GM11168 (cell line): ENCODE measurements at regions not wholly inside any gene's neighbourhood (a gene's known extent, or its start where the extent isn't known, plus 50 kb on each side); places are given as distances from the start of the nearest gene placed in this dataset.
"Not testable (repeated sequence)": the region's sequence is repeated elsewhere in the genome, so short reads cannot be mapped to it uniquely, and the experiment has no call there.

ENCODE experiments used
- in situ Hi-C: fragments of 300-500 bp; cut with MboI; formaldehyde crosslinking; loops from one replicate; pipeline ENCODE4 v1.12.0; 2022; ENCODE audit warnings: low sequenced_read_pairs; ENCODE audit not compliant: unreplicated experiment

DNA sequence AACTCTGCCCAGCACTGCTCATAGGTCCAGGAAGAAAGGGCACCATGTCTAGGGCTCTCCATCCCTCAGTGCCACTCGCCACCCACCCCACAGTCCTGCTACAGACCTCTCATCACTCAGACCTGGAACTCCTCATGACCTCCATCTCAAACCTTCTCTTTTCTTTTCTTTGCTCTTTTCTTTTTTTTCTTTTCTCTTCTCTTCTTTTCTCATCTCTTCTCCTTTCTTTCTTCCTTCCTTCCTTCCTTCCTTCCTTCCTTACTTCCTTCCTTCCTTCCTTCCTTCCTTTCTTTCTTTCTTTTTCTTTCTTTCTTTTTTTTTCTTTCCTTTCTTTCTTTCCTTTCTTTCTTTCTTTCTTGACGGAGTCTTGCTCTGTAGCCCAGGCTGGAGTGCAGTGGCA, 122.2 kb downstream of the KLF6 start:
- in situ Hi-C loops = no loop called here

DNA sequence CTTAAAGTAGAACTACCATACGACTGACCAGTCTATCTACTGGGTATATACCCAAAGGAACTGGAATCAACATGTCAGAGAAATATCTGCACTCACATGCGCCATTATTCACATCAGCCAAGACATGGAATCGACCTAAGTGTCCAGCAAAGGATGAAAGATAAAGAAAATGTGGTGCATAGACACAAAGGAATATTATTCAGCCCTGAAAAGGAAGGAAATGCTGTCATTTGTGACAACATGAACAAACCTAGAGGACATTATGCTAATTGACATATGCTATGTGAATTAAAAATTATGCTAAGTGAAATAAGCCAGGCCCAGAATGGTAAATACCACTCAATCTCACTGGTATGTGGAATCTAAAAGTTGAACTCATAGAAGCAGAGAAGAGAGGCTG, 123.7 kb downstream of the KLF6 start:
- in situ Hi-C loops = no loop called here

DNA sequence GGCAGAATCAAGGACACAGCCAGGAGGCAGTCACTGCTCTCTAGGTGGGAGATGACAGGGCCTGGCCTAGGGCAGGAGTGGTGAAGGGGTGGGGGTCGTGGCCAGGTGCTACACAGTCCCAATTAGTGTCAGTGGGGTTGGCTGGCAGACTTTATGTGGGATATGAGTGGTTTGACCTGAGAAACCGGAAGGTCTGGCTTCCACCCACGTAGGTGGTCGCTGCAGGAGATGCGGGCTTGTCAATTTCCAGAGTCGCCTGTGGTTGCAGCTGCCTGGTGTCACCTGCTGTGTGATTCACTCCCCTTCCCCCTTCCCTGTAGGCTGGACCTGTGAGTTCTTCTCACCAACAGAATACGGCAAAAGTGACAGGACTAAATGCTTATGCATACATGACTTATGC, 124.3 kb downstream of the KLF6 start:
- in situ Hi-C loops = no loop called here

GRCh38 chr10:3659203-3659917, 125.6 kb downstream of the KLF6 start:
- in situ Hi-C loops = no loop called here

- in situ Hi-C loops = no loop called here
Observed at GRCh38 chr10:3658766-3659165, 126.2 kb downstream of the KLF6 start.

DNA sequence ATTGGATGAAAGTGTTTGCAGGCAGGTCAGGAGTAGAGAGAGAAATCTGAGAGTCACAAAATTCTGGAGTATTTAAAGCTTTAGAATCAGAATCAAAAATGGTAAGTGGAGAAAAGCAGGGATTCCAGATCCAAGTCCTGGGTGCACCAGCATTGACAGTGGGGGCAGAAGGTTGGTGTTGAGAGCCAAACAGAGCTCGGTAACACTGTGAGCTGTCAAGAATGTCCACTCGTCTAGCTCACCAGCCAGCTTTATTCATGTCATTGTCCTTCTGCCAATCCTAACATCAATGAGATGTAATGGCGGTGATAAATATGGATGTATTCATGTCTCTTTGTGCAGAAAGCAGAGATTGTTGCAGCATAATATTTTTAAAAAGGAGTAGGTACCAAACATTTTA, 128.8 kb downstream of the KLF6 start:
- in situ Hi-C loops = no loop called here

- in situ Hi-C loops = no loop called here
Observed at GRCh38 chr10:3655528-3655927, 129.5 kb downstream of the KLF6 start.

GRCh38 chr10:3654980-3655379, 130.0 kb downstream of the KLF6 start:
- in situ Hi-C loops = no loop called here

GRCh38 chr10:3654496-3654895, 130.5 kb downstream of the KLF6 start:
- in situ Hi-C loops = no loop called here

DNA sequence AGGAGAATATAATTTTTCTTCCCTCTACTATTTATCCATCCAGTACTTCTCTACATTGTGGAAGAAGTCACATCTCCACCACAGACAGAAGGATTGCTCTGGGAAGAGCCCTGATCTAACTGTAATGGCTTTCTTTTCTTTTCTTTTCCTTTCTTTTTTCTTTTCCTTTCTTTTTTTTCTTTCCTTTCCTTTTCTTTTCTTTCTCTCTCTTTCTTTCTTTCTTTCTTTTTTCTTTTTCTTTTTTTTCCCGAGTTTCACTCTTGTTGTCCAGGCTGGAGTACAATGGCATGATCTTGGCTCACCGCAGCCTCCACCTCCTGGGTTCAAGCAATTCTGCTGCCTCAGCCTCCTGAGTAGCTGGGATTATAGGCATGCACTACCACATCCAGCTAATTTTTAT, 131.7 kb downstream of the KLF6 start:
- in situ Hi-C loops = not testable (repeated sequence)

DNA sequence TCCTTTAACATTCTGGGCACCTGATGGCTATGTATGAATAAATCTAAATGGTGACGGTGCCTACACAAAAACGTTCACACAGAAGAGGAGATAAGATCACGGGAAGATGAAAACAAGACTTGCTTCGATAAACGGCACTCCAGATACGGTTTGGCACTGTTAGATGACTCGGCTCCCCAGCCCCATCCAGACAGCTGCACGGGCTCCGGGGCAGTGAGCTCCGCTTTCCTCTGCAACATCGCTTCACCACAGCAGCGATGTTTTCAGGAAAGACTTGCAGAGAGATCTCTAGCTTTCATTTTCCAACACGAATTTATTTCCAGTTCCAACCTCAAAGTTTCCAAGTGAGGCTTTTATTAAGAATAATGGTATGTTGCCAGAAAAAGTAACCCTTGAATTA, 132.1 kb downstream of the KLF6 start:
- in situ Hi-C loops = no loop called here

DNA sequence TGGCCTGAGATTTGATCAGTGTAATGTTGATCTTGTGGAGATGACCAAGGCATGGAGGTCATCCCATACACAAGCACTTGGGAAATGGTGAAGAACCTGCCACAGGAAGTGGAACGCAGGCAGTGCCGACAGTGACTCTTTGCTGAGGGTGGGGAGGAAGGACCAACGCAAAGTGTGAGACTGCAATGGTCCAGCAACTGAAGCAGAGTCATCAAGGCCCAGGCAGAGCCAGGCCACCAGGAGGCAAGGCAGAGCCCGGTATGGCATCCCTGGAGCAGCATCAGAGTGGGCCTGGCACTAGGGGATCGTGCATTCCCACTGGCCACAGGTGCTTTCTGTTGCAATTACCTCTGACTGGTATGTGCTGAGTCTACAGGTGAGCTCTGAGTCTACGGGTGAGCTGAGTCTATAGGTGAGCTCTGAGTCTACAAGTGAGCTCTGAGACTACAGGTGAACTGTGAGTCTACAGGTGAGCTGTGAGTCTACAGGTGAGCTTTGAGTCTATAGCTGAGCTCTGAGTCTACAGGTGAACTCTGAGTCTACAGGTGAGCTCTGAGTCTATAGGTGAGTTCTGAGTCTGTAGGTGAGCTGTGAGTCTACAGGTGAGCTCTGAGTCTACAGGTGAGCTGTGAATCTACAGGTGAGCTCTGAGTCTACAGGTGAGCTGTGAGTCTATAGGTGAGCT, 132.9 kb downstream of the KLF6 start:
- in situ Hi-C loops = no loop called here

DNA sequence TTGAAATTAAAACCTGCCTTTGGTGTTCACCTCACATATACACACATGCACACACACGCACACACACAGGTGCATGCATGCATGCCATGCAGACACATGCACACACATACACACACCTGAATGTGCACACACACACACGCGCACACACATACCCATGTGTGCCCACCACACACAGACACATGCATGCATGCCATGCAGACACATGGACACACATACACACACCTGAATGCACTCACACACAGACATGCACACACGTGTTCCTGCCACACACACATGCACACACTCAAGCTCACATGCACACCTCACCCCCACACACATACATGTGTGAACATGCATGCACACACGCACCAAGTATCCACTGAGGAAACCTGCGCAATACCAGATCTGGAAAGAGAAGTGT, 136.4 kb downstream of the KLF6 start:
- in situ Hi-C loops = no loop called here

DNA sequence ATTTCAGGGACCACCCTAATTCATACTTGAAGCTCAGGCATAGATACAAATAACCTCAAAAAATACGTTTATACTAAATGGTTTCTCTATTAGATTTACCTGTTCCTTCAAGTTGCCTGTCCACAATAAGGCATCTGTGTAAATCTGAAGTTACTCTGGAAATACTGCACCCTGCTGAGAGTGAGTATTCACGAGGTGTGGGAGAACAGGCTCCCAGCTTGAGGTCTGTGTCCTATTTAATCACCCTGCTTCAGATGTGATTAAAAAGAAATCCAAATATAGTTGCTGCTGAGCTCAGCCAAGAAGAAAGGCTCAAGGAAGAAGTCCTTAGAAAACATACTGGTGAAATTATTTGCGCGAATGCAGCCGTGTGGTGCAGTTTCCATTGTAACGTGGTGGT, 136.8 kb downstream of the KLF6 start:
- in situ Hi-C loops = no loop called here

GRCh38 chr10:3647074-3647473, 137.9 kb downstream of the KLF6 start:
- in situ Hi-C loops = no loop called here

GRCh38 chr10:3645406-3645805, 139.6 kb downstream of the KLF6 start:
- in situ Hi-C loops = no loop called here

DNA sequence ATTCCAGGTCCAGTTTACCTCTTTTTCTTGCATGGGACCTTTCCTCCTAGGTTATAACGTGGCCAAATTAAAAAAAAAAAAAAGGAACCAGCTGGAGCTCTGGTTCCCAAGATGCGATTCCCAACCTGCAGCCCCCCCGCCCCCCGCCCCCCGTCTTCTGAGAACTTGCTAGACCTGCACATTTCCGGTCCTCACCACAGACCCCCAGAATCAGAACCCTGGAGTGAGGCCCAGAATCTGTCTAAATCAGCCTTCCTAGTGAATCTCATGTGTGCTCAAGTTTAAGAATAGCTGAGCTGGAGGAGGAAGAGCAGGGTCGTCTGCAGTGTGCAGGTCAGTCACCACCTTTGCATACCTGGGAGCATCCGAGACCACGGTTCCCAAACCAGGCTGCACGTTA, 144.2 kb downstream of the KLF6 start:
- in situ Hi-C loops = no loop called here

GRCh38 chr10:3639546-3639945, 145.5 kb downstream of the KLF6 start:
- in situ Hi-C loops = no loop called here

DNA sequence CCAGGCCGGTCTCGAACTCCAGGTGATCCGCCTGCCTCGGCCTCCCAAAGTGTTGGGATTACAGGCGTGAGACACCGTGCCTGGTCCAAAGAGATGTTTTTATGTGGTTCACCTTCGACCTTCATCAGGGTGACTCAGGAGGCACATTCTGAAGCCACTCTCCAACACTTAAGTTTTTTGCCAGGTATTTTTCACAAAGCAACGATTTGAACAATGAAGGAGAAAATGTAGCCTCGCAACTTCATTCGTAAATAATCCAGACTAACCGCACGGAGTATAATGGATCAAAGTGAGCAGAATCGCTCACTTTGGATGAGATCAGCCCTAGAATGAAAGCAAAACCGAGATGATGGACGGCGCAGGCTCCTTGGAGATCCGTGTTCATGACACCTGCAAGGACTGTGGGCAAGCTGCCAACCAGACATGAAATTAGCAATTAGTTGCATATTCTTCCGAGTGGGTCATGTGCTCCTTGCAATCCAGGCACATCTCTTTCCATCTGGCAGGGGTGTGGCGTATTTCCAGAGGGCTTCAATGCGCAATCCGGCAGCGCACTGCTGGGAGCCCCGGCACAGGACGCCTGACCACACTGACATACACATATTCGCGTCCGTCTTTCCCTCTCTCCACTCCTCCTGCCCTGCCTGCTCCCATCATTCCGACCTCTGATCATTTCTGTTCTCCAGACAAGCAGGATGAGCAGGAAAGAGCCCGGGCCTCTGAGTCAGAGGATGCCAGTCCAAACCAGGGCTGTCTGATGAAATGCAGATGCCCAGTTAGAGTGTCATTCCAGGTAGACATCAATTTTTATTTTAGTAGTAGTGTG, 148.4 kb downstream of the KLF6 start:
- in situ Hi-C loops = no loop called here

- in situ Hi-C loops = no loop called here
Observed at GRCh38 chr10:3635697-3636096, 149.3 kb downstream of the KLF6 start.

GRCh38 chr10:3635211-3635671, 149.8 kb downstream of the KLF6 start:
- in situ Hi-C loops = no loop called here
